Upper lobe of left lung (tissue), 6 donors: ENCODE measurements at regions not wholly inside any gene's neighbourhood (a gene's known extent, or its start where the extent isn't known, plus 50 kb on each side); places are given as distances from the start of the nearest gene placed in this dataset.

ENCODE experiments used
- ATAC-seq, 2 donors: fragments of 200-7000 bp; cut with Tn5 transposase; one replicate each; pipeline ENCODE4 v1.9.1; 2022; ENCODE audit warnings: mild to moderate bottlenecking in 2 of 2, moderate library complexity in 2 of 2; ENCODE audit not compliant: low FRiP score in 2 of 2
- DNase-seq, 2 donors: peaks; one replicate each; pipeline ENCODE4 v3.0.0-alpha.2; 2019 to 2020
- H3K27ac ChIP-seq, 4 donors: fragments of 200-600 bp; sonication (generic); one replicate each; pipeline ENCODE4 v1.5.1; 2016 to 2019
- H3K27me3 ChIP-seq, 4 donors: fragments of 200-600 bp; sonication (generic); one replicate each; pipeline ENCODE4 v1.5.1; 2017 to 2019
- H3K36me3 ChIP-seq, 4 donors: fragments of 200-600 bp; sonication (generic); one replicate each; pipeline ENCODE4 v1.5.1; 2016 to 2019
- H3K4me1 ChIP-seq, 4 donors: fragments of 200-600 bp; sonication (generic); one replicate each; pipeline ENCODE4 v1.5.1; 2018 to 2019
- H3K4me3 ChIP-seq, 4 donors: fragments of 200-600 bp; sonication (generic); one replicate each; pipeline ENCODE4 v1.5.1; 2017 to 2019; ENCODE audit warnings: mild to moderate bottlenecking in 2 of 4, moderate library complexity in 1 of 4
- H3K9me3 ChIP-seq, 4 donors: fragments of 200-600 bp; sonication (generic); one replicate each; pipeline ENCODE4 v1.5.1; 2018 to 2019
- EP300 ChIP-seq, 4 donors: sonication (generic); formaldehyde crosslinking; IDR thresholded peaks; one replicate each; pipeline ENCODE4 v1.5.1; 2017; ENCODE audit warnings: antibody characterized with exemption in 4 of 4, control low read depth in 2 of 4
- POLR2A ChIP-seq, 4 donors: fragments of 450-650 bp; IDR thresholded peaks; one replicate each; pipeline ENCODE4 v1.5.1; 2016 to 2017; ENCODE audit warnings: antibody characterized with exemption in 4 of 4, mild to moderate bottlenecking in 2 of 4
- POLR2AphosphoS5 ChIP-seq, 2 donors: sonication (generic); formaldehyde crosslinking; IDR thresholded peaks; one replicate each; pipeline ENCODE4 v1.5.1; 2017; ENCODE audit warnings: antibody characterized with exemption in 2 of 2
- WGBS, 2 donors: methylation state at CpG; one replicate each; pipeline ENCODE4 v1.1.5; 2017 to 2018; 5-methylcytosine and 5-hydroxymethylcytosine counted together
- TF ChIP-seq, protein P1 (sequence below), 6 experiments: fragments of 450-650 bp in 4 of 6; fragments of 200-600 bp in 2 of 6; sonication (generic) in 2 of 6; IDR thresholded peaks; one replicate each; pipeline ENCODE4 v1.5.1; 2016 to 2019; ENCODE audit warnings: antibody characterized with exemption in 6 of 6
- donor health status: DM: no; HTN: no; CAD: no; lungs with moderate emphysema.
- donor health status: DM: no; HTN: yes; CAD: no; lungs with severe emphysema.

DNA sequence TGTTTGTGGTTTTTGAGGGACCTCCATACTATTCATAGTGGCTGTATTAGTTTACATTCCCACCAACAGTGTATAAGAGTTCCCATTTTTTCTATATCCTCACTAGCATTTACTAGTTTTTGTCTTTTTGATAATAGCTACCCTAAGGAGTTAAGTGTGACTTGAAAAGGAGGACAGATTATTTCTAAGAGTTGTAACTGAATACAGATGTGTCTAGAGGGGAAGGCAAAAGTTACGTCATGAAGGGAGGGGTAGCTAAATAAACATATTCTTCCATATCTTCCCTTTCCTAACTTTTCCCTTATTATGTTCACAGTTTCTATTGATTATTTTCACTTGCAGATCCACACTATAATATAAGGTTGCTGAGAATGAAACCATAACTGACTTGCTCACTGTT is 1315.7 kb upstream of the ZEB2 start:
- ATAC-seq (no peak), DNase-seq (no peak)
- Histone ChIP-seq H3K27ac (no peak overlapping the region), H3K4me3 (no peak overlapping the region), H3K27me3 (no peaks in the 10 kb centered on the region), H3K9me3 (no peaks in the 10 kb centered on the region), H3K4me1 (no peaks in the 10 kb centered on the region), H3K36me3 (no peaks in the 10 kb centered on the region)
- WGBS, 2 donors: 81 to 100% methylated on average over 1 of the region's 1 CpG
- TF ChIP-seq POLR2AphosphoS5 (IDR thresholded peaks at IDR 0.05) (no peak), POLR2A (IDR thresholded peaks at IDR 0.05) (no peak), EP300 (IDR thresholded peaks at IDR 0.05) (no peak)
- TF ChIP-seq, protein P1, sequence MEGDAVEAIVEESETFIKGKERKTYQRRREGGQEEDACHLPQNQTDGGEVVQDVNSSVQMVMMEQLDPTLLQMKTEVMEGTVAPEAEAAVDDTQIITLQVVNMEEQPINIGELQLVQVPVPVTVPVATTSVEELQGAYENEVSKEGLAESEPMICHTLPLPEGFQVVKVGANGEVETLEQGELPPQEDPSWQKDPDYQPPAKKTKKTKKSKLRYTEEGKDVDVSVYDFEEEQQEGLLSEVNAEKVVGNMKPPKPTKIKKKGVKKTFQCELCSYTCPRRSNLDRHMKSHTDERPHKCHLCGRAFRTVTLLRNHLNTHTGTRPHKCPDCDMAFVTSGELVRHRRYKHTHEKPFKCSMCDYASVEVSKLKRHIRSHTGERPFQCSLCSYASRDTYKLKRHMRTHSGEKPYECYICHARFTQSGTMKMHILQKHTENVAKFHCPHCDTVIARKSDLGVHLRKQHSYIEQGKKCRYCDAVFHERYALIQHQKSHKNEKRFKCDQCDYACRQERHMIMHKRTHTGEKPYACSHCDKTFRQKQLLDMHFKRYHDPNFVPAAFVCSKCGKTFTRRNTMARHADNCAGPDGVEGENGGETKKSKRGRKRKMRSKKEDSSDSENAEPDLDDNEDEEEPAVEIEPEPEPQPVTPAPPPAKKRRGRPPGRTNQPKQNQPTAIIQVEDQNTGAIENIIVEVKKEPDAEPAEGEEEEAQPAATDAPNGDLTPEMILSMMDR (IDR thresholded peaks at IDR 0.05): no peak

DNA sequence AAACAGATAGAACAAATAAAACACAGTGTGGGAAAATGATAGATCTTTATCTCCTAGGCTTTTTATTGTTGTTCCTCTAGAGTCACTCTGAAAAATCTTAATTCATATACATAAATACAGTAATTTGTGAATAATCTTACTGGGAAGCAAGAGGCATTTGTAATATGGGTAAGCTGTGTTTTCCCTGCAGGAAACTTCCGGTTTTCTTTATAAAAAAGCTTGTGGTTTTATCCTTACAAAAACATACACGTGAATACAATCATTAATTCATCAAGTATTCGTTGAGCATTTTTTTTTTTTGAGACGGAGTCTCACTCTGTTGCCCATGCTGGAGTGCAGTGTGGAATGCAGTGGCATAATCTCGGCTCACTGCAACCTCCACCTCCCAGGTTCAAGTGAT is 1312.8 kb upstream of the ZEB2 start:
- no peak for DNase-seq

DNA sequence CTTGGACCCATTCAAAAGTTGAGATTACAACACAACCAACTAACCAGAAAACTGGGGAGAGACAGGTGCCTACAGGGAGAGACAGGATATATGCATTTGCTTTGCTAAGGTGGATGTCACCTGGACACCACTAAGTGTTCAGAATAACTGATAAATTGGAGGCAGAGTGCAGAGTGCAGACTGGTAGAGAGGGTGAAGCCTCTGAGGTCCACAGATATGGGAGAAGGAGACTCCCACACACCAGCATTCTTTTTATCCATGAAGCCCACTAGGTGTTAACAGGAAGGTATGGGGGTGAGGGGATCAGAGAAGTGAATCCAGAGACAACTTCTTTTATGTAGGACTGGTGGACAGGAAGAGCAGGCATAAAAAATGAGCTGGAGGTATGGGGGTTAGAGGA is 1310.0 kb upstream of the ZEB2 start:
- Histone ChIP-seq H3K27ac (no peak overlapping the region), H3K4me1 (no peaks in the 10 kb centered on the region), H3K4me3 (no peak overlapping the region), H3K36me3 (no peaks in the 10 kb centered on the region), H3K9me3 (no peaks in the 10 kb centered on the region), H3K27me3 (no peaks in the 10 kb centered on the region)
- DNase-seq: no peak
- no peak for ATAC-seq
- TF ChIP-seq POLR2AphosphoS5 (IDR thresholded peaks at IDR 0.05) (no peak), POLR2A (IDR thresholded peaks at IDR 0.05) (no peak), EP300 (IDR thresholded peaks at IDR 0.05) (no peak)
- TF ChIP-seq, protein P1 (IDR thresholded peaks at IDR 0.05): no peak

More for the DNA sequence above, 1312.8 kb upstream of the ZEB2 start:
- Histone ChIP-seq H3K9me3 (no peaks in the 10 kb centered on the region), H3K27ac (no peak overlapping the region), H3K4me1 (no peaks in the 10 kb centered on the region), H3K27me3 (no peaks in the 10 kb centered on the region), H3K4me3 (no peak overlapping the region), H3K36me3 (no peaks in the 10 kb centered on the region)
- TF ChIP-seq POLR2A (IDR thresholded peaks at IDR 0.05) (no peak), EP300 (IDR thresholded peaks at IDR 0.05) (no peak), POLR2AphosphoS5 (IDR thresholded peaks at IDR 0.05) (no peak)
- TF ChIP-seq, protein P1 (IDR thresholded peaks at IDR 0.05): no peak
- ATAC-seq: no peak
- 92 to 94% methylated on average over 5 of the region's 5 CpGs for WGBS, 2 donors

DNA sequence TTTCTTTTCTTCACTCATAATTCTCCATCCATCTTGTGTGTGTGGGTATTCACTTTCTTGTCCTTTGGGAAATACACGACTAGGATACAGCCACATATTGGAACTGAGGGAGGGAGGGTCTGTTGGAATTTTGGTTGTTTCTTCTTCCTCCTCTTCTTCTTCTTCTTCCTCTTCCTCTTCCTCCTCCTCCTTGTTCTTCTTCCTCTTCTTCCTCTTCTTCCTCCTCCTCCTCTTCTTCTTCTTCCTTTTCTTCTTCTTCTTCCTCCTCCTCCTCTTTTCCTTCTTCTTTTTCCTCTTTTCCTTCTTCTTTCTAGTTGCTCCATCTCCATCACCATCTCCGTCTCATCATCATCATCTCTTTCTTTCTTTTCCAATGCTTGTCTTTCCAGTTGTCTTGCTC is 1307.3 kb upstream of the ZEB2 start:
- H3K27ac ChIP-seq: no peak overlapping the region
- ATAC-seq: no peak
- H3K27me3 ChIP-seq: no peaks in the 10 kb centered on the region
- no peak overlapping the region for H3K4me3 ChIP-seq
- TF ChIP-seq POLR2A (IDR thresholded peaks at IDR 0.05) (no peak), POLR2AphosphoS5 (IDR thresholded peaks at IDR 0.05) (no peak), EP300 (IDR thresholded peaks at IDR 0.05) (no peak)
- TF ChIP-seq, protein P1 (IDR thresholded peaks at IDR 0.05): no peak
- H3K9me3 ChIP-seq: no peaks in the 10 kb centered on the region
- WGBS, 2 donors: 93 to 96% methylated on average over 2 of the region's 2 CpGs
- no peaks in the 10 kb centered on the region for H3K36me3 ChIP-seq
- no peaks in the 10 kb centered on the region for H3K4me1 ChIP-seq
- no peak for DNase-seq

DNA sequence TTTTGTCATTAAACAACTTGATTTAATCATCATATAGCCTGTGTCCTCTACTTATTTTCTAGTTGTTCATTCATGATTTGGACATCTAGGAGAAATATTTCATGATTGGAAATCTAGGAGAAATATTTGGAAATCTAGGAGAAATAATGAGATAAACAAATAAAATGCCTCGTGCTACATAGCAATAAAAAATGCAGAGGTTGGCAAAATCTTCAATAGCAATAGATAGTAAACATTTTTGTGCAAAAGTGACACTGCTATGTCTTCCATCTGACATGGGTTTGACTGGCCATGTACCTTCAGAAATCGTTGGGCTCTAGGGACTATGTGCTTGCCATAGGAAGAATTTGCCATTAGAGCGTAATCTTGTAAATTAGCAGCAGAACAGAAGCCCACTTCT is 1304.5 kb upstream of the ZEB2 start:
- WGBS, 2 donors: 79 to 85% methylated on average over 3 of the region's 3 CpGs
- no peak for ATAC-seq
- Histone ChIP-seq H3K27me3 (no peaks in the 10 kb centered on the region), H3K36me3 (no peaks in the 10 kb centered on the region), H3K27ac (no peak overlapping the region), H3K9me3 (no peaks in the 10 kb centered on the region), H3K4me1 (no peaks in the 10 kb centered on the region), H3K4me3 (no peak overlapping the region)
- TF ChIP-seq POLR2AphosphoS5 (IDR thresholded peaks at IDR 0.05): no peak
- no peak for TF ChIP-seq POLR2A (IDR thresholded peaks at IDR 0.05)
- TF ChIP-seq, protein P1 (IDR thresholded peaks at IDR 0.05): no peak
- DNase-seq: no peak
